PC-9 (cell line): ENCODE measurements at regions not wholly inside any gene's neighbourhood (a gene's known extent, or its start where the extent isn't known, plus 50 kb on each side); places are given as distances from the start of the nearest gene placed in this dataset.

ENCODE experiments used
- CTCF ChIP-seq: fragments of 200-600 bp; sonication (generic); conservative IDR thresholded peaks from 2 replicates; pipeline ENCODE4 v1.6.1; 2017; ENCODE audit warnings: mixed run types, antibody characterized with exemption, mild to moderate bottlenecking, moderate library complexity
- EZH2 ChIP-seq: fragments of 200-600 bp; sonication (generic); IDR thresholded peaks from 2 replicates; pipeline ENCODE4 v1.8.0; 2017; ENCODE audit warnings: antibody characterized with exemption, low read depth

- TF ChIP-seq CTCF (no peak), EZH2 (no peak)
These were observed 85.6 kb upstream of the AGR3 start for GRCh38 chr7:16967300-16967811.
